ENCODE measurements at regions not wholly inside any gene's neighbourhood (a gene's known extent, or its start where the extent isn't known, plus 50 kb on each side); places are given as distances from the start of the nearest gene placed in this dataset.

- no TSS peak for BruUV-seq (replicated peaks)
- CTCF ChIA-PET, result no interaction called here
- no peak overlapping the region for H3K9ac ChIP-seq (ENCODE audit: low read length)
- ATAC-seq, result no peak
- H3K9me2 ChIP-seq (ENCODE audit: insufficient read depth), result no peaks in the 10 kb centered on the region
- DNase-seq (ENCODE audit: low read depth, low spot score), result no peak
- H4K20me1 ChIP-seq (ENCODE audit: insufficient read depth), result no peaks in the 10 kb centered on the region
- no peaks in the 10 kb centered on the region for H3K79me2 ChIP-seq (ENCODE audit: insufficient read depth, low read length)
- no peaks in the 10 kb centered on the region for H3K27me3 ChIP-seq (ENCODE audit: insufficient read depth, low read length)
- no peaks in the 10 kb centered on the region for H3K4me1 ChIP-seq (ENCODE audit: control insufficient read depth in 1 of 2, insufficient read depth in 2 of 2, low read length in 2 of 2)
- RAD21 ChIA-PET (ENCODE audit: low non-redundant PET in 1 of 2, low total read pairs in 2 of 2, uncharacterized antibody in 2 of 2, unreplicated experiment in 2 of 2), result no interaction called here
- H3K36me3 ChIP-seq (ENCODE audit: control insufficient read depth in 1 of 2, insufficient read depth in 2 of 2, low read length in 2 of 2), result no peaks in the 10 kb centered on the region
- TF ChIP-seq FOSL1 (IDR thresholded peaks at IDR 0.05; ENCODE audit: low read depth), result no peak
- POLR2A ChIA-PET, result no interaction called here
- no peak overlapping the region for H3K4me2 ChIP-seq (ENCODE audit: low read length)
- no peak overlapping the region for H2AFZ ChIP-seq (ENCODE audit: low read depth, low read length, poor library complexity, severe bottlenecking)
- H3K4me3 ChIP-seq (replicated peaks in 1 of 2; ENCODE audit: low read depth in 1 of 2, low read length in 2 of 2), result no peak overlapping the region
- intact Hi-C loops (cut with micrococcal nuclease), result no loop called here
- H3K9me3 ChIP-seq (ENCODE audit: control insufficient read depth in 1 of 2, insufficient read depth in 1 of 2, low read depth in 1 of 2, low read length in 2 of 2), result peaks cover 11 to 28% of the 10 kb centered on the region in 2 experiments; a peak in 2 of 4 replicates
- no peak overlapping the region for H3K27ac ChIP-seq (ENCODE audit: low read depth, low read length)
Observed at GRCh38 chr5:8382456-8382855, 513.5 kb downstream of the MTRR start.

GRCh38 chr5:8383616-8384015 is 514.7 kb downstream of the MTRR start:
- RAD21 ChIA-PET (ENCODE audit: low non-redundant PET in 1 of 2, low total read pairs in 2 of 2, uncharacterized antibody in 2 of 2, unreplicated experiment in 2 of 2), result no interaction called here
- no peaks in the 10 kb centered on the region for H3K9me2 ChIP-seq (ENCODE audit: insufficient read depth)
- no peaks in the 10 kb centered on the region for H4K20me1 ChIP-seq (ENCODE audit: insufficient read depth)
- POLR2A ChIA-PET, result no interaction called here
- no peaks in the 10 kb centered on the region for H3K36me3 ChIP-seq (ENCODE audit: control insufficient read depth in 1 of 2, insufficient read depth in 2 of 2, low read length in 2 of 2)
- CTCF ChIA-PET, result no interaction called here
- no peak overlapping the region for H3K9ac ChIP-seq (ENCODE audit: low read length)
- intact Hi-C loops (cut with micrococcal nuclease), result no loop called here
- no peaks in the 10 kb centered on the region for H3K27me3 ChIP-seq (ENCODE audit: insufficient read depth, low read length)
- no peaks in the 10 kb centered on the region for H3K79me2 ChIP-seq (ENCODE audit: insufficient read depth, low read length)
- no TSS peak for BruUV-seq (replicated peaks)
- H2AFZ ChIP-seq (ENCODE audit: low read depth, low read length, poor library complexity, severe bottlenecking), result no peak overlapping the region
- H3K4me3 ChIP-seq (replicated peaks in 1 of 2; ENCODE audit: low read depth in 1 of 2, low read length in 2 of 2), result no peak overlapping the region
- ATAC-seq (no peak), DNase-seq (ENCODE audit: low read depth, low spot score) (no peak)
- TF ChIP-seq CTCF (IDR thresholded peaks at IDR 0.05 in 2 of 3, conservative IDR thresholded peaks at IDR 0.05 in 1 of 3; ENCODE audit: borderline replicate concordance in 1 of 3, insufficient read depth in 1 of 3, low read depth in 2 of 3, low read length in 2 of 3), result no peak
- no peak for TF ChIP-seq YY1 (IDR thresholded peaks at IDR 0.05; ENCODE audit: extremely low read depth, insufficient replicate concordance, low read depth, low read length)
- TF ChIP-seq SRF (IDR thresholded peaks at IDR 0.05; ENCODE audit: low read depth), result no peak
- no peak for TF ChIP-seq SP1 (IDR thresholded peaks at IDR 0.05; ENCODE audit: low read depth)
- TF ChIP-seq ZFX (IDR thresholded peaks at IDR 0.05), result no peak
- no peak for TF ChIP-seq EGR1 (IDR thresholded peaks at IDR 0.05; ENCODE audit: low read depth)
- TF ChIP-seq EZH2 (IDR thresholded peaks at IDR 0.05), result no peak
- H3K9me3 ChIP-seq (ENCODE audit: control insufficient read depth in 1 of 2, insufficient read depth in 1 of 2, low read depth in 1 of 2, low read length in 2 of 2), result peaks cover 11 to 28% of the 10 kb centered on the region in 2 experiments; a peak in 2 of 4 replicates
- H3K4me2 ChIP-seq (ENCODE audit: low read length), result no peak overlapping the region
- H3K4me1 ChIP-seq (ENCODE audit: control insufficient read depth in 1 of 2, insufficient read depth in 2 of 2, low read length in 2 of 2), result no peaks in the 10 kb centered on the region
- no peak overlapping the region for H3K27ac ChIP-seq (ENCODE audit: low read depth, low read length)
